ENCODE measurements at regions not wholly inside any gene's neighbourhood (a gene's known extent, or its start where the extent isn't known, plus 50 kb on each side); places are given as distances from the start of the nearest gene placed in this dataset.

- TF ChIP-seq CTCF (IDR thresholded peaks at IDR 0.05) (no peak), POLR2A (IDR thresholded peaks at IDR 0.05) (no peak)
Observed at GRCh38 chr19:31214086-31214485, 135.2 kb downstream of the TSHZ3 start.

Measured in adrenal gland (tissue), 5 donors.